Neutrophil (primary cell): ENCODE measurements at regions not wholly inside any gene's neighbourhood (a gene's known extent, or its start where the extent isn't known, plus 50 kb on each side); places are given as distances from the start of the nearest gene placed in this dataset.
"Not testable (repeated sequence)": the region's sequence is repeated elsewhere in the genome, so short reads cannot be mapped to it uniquely, and the experiment has no call there.

Experiments used
- H3K27ac ChIP-seq: fragments of 200-600 bp; sonication (generic); 2 replicates; pipeline ENCODE4 v1.5.1; 2016; ENCODE audit warnings: mild to moderate bottlenecking, moderate library complexity
- H3K27me3 ChIP-seq: fragments of 200-600 bp; sonication (generic); 2 replicates; pipeline ENCODE4 v1.6.0; 2016; ENCODE audit warnings: mild to moderate bottlenecking
- H3K36me3 ChIP-seq: fragments of 200-600 bp; sonication (generic); 2 replicates; pipeline ENCODE4 v1.5.1; 2017
- H3K4me1 ChIP-seq, 2 experiments: fragments of 200-600 bp in 1 of 2; sonication (generic) in 1 of 2; 1 replicate in 1 of 2; 2 replicates in 1 of 2; pipeline versions ENCODE4 v1.5.1 to v1.6.1; 2013 to 2016; ENCODE audit warnings: low read depth in 1 of 2, low read length in 1 of 2, mild to moderate bottlenecking in 1 of 2, moderate library complexity in 1 of 2; ENCODE audit not compliant: control insufficient read depth in 1 of 2, insufficient read depth in 1 of 2
- H3K4me3 ChIP-seq, 2 experiments: fragments of 200-600 bp in 1 of 2; sonication (generic) in 1 of 2; 1 replicate in 1 of 2; 2 replicates in 1 of 2; pipeline ENCODE4 v1.5.1; 2013 to 2016; ENCODE audit warnings: low read depth in 1 of 2, low read length in 1 of 2, mild to moderate bottlenecking in 1 of 2, moderate library complexity in 1 of 2
- H3K9me3 ChIP-seq: fragments of 200-600 bp; sonication (generic); 2 replicates; pipeline ENCODE4 v1.5.1; 2016
- TF ChIP-seq, protein P1 (sequence below): fragments of 200-600 bp; sonication (generic); IDR thresholded peaks from 2 replicates; pipeline ENCODE4 v1.5.1; 2016; ENCODE audit warnings: antibody characterized with exemption

DNA sequence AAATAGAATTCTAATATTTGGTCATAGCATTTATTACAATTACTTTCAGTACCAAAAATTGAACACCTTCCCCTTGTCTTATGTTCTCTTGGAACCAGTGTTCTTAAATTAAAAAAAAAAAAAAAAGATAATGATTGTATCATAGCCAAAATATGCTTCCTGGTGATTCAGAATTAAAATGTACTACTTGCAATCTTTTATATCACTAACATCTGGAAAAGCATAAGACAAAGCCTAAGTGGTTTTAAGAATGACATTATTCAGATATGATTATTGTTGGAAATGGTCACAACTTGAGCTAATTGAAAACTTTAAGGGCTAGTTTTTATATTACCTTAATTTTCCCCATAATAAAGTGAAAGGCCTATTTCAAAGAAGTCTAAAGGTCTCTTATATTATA, 493.3 kb upstream of the MARCKS start:
- Histone ChIP-seq H3K27ac (no peak overlapping the region), H3K27me3 (no peaks in the 10 kb centered on the region), H3K9me3 (no peaks in the 10 kb centered on the region), H3K4me1 (no peaks in the 10 kb centered on the region), H3K36me3 (no peaks in the 10 kb centered on the region), H3K4me3 (no peak overlapping the region)
- TF ChIP-seq, protein P1, sequence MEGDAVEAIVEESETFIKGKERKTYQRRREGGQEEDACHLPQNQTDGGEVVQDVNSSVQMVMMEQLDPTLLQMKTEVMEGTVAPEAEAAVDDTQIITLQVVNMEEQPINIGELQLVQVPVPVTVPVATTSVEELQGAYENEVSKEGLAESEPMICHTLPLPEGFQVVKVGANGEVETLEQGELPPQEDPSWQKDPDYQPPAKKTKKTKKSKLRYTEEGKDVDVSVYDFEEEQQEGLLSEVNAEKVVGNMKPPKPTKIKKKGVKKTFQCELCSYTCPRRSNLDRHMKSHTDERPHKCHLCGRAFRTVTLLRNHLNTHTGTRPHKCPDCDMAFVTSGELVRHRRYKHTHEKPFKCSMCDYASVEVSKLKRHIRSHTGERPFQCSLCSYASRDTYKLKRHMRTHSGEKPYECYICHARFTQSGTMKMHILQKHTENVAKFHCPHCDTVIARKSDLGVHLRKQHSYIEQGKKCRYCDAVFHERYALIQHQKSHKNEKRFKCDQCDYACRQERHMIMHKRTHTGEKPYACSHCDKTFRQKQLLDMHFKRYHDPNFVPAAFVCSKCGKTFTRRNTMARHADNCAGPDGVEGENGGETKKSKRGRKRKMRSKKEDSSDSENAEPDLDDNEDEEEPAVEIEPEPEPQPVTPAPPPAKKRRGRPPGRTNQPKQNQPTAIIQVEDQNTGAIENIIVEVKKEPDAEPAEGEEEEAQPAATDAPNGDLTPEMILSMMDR, result no peak

DNA sequence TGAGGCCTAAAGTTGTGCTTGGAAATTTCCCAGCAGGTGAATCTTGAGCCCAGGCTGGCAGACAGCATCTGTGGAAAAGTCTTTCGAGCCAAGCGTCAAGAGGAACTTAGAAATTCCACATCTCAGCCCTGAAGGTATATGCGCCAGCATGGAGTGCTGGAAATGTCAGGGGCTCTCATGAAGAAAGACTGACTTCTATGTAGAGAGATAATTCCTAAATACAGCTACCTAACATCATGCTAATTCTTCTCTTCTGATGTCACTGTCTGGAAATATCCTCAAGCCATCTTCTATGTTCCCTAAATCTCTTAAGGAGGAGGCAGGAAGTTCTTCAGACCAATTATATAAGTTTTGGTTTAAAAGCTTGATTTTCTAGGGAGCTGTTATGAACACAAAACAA, 492.4 kb upstream of the MARCKS start:
- TF ChIP-seq, protein P1, result no peak
- no peak overlapping the region for H3K27ac ChIP-seq
- H3K4me3 ChIP-seq, result no peak overlapping the region
- no peaks in the 10 kb centered on the region for H3K36me3 ChIP-seq
- H3K4me1 ChIP-seq, result no peaks in the 10 kb centered on the region
- no peaks in the 10 kb centered on the region for H3K27me3 ChIP-seq
- H3K9me3 ChIP-seq, result no peaks in the 10 kb centered on the region

DNA sequence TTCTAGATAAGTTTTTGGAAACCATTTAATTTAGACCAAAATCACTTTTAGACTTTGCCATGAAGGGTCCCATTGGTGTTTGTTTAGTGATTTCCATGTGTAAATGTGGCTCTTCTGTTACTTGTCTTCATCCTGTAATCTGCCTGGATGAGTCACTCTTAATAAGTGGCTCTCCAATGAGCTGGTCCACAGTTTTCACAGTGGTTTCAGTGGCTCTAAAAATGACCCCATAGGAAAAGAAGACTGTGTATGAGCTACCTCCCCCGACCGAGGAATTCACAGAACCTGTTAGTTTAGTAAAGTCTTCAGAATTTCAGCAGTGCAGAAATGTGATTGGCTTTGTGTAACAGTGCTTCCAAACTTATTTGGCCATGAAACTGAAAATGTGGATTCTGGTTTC, 492.0 kb upstream of the MARCKS start:
- H3K4me3 ChIP-seq, result no peak overlapping the region
- no peak overlapping the region for H3K27ac ChIP-seq
- H3K27me3 ChIP-seq, result no peaks in the 10 kb centered on the region
- H3K9me3 ChIP-seq, result no peaks in the 10 kb centered on the region
- TF ChIP-seq, protein P1, result no peak
- H3K36me3 ChIP-seq, result no peaks in the 10 kb centered on the region
- no peaks in the 10 kb centered on the region for H3K4me1 ChIP-seq

GRCh38 chr6:113366505-113366904, 490.6 kb upstream of the MARCKS start:
- TF ChIP-seq, protein P1, result no peak
- Histone ChIP-seq H3K36me3 (no peaks in the 10 kb centered on the region), H3K27me3 (no peaks in the 10 kb centered on the region), H3K9me3 (no peaks in the 10 kb centered on the region), H3K4me3 (no peak overlapping the region), H3K4me1 (no peaks in the 10 kb centered on the region), H3K27ac (no peak overlapping the region)

- no peaks in the 10 kb centered on the region for H3K27me3 ChIP-seq
- H3K4me1 ChIP-seq, result no peaks in the 10 kb centered on the region
- H3K36me3 ChIP-seq, result no peaks in the 10 kb centered on the region
- H3K9me3 ChIP-seq, result no peaks in the 10 kb centered on the region
- no peak overlapping the region for H3K27ac ChIP-seq
- no peak overlapping the region for H3K4me3 ChIP-seq
- TF ChIP-seq, protein P1, result no peak
These were observed 486.3 kb upstream of the MARCKS start for GRCh38 chr6:113370508-113371502.

DNA sequence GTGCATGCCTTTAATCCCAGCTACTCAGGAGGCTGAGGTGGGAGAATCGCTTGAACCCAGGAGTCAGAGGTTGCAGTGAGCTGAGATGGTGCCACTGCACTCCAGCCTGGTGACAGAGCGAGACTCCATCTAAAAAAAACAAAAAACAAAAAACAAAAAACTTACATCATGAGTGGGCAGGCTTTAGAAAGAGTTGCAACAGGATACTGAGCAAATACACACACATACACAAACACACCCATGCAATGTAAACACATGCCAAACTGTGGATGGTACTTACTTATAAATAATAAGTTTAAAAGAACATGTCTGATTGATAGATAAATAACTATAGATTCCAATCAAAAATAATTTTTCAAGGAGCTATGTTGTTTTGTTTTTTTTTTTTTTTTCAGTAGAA, 481.7 kb upstream of the MARCKS start:
- H3K9me3 ChIP-seq, H3K36me3 ChIP-seq, H3K27ac ChIP-seq, H3K27me3 ChIP-seq, H3K4me3 ChIP-seq, H3K4me1 ChIP-seq: not testable (repeated sequence)
